ENCODE measurements at regions not wholly inside any gene's neighbourhood (a gene's known extent, or its start where the extent isn't known, plus 50 kb on each side); places are given as distances from the start of the nearest gene placed in this dataset.

GRCh38 chr6:22807818-22808217, 238.5 kb downstream of the HDGFL1 start:
- no peak overlapping the region for H3K4me3 ChIP-seq
- H3K36me3 ChIP-seq: no peaks in the 10 kb centered on the region
- H3K4me1 ChIP-seq: no peaks in the 10 kb centered on the region
- intact Hi-C loops (cut with DNase I): no loop called here
- H3K27me3 ChIP-seq: no peaks in the 10 kb centered on the region
- TF ChIP-seq CTCF (IDR thresholded peaks at IDR 0.05) (no peak), EP300 (IDR thresholded peaks at IDR 0.05) (no peak), POLR2AphosphoS5 (IDR thresholded peaks at IDR 0.05) (no peak), POLR2A (IDR thresholded peaks at IDR 0.05; ENCODE audit: low read depth) (no peak)
- WGBS: 93% methylated on average over 3 of the region's 3 CpGs
- H3K9me3 ChIP-seq: no peaks in the 10 kb centered on the region
- no peak for DNase-seq (ENCODE audit: extremely low spot score)
- no peak overlapping the region for H3K27ac ChIP-seq (replicated peaks in 1 of 4)

GRCh38 chr6:22808466-22808865, 239.1 kb downstream of the HDGFL1 start:
- 94% methylated on average over 1 of the region's 1 CpG for WGBS
- H3K4me3 ChIP-seq: no peak overlapping the region
- no peaks in the 10 kb centered on the region for H3K27me3 ChIP-seq
- DNase-seq (ENCODE audit: extremely low spot score): no peak
- no peaks in the 10 kb centered on the region for H3K36me3 ChIP-seq
- no peak overlapping the region for H3K27ac ChIP-seq (replicated peaks in 1 of 4)
- H3K4me1 ChIP-seq: no peaks in the 10 kb centered on the region
- no peak for TF ChIP-seq EP300 (IDR thresholded peaks at IDR 0.05)
- no peak for TF ChIP-seq POLR2AphosphoS5 (IDR thresholded peaks at IDR 0.05)
- intact Hi-C loops (cut with DNase I): no loop called here
- no peaks in the 10 kb centered on the region for H3K9me3 ChIP-seq

GRCh38 chr6:22809370-22809769, 240.0 kb downstream of the HDGFL1 start:
- Histone ChIP-seq H3K9me3 (no peaks in the 10 kb centered on the region), H3K4me1 (no peaks in the 10 kb centered on the region), H3K4me3 (no peak overlapping the region), H3K36me3 (no peaks in the 10 kb centered on the region), H3K27me3 (no peaks in the 10 kb centered on the region), H3K27ac (replicated peaks in 1 of 4) (no peak overlapping the region)
- WGBS: 90% methylated on average over 1 of the region's 1 CpG
- TF ChIP-seq CTCF (IDR thresholded peaks at IDR 0.05) (no peak), POLR2AphosphoS5 (IDR thresholded peaks at IDR 0.05) (no peak), POLR2A (IDR thresholded peaks at IDR 0.05; ENCODE audit: low read depth) (no peak), EP300 (IDR thresholded peaks at IDR 0.05) (no peak)
- intact Hi-C loops (cut with DNase I): no loop called here
- no peak for DNase-seq (ENCODE audit: extremely low spot score)

GRCh38 chr6:22819209-22819608, 249.8 kb downstream of the HDGFL1 start:
- intact Hi-C loops (cut with DNase I): no loop called here
- Histone ChIP-seq H3K4me3 (no peak overlapping the region), H3K36me3 (no peaks in the 10 kb centered on the region), H3K4me1 (peaks cover 0 to 4% (median 0%) of the 10 kb centered on the region in 4 donors), H3K27ac (replicated peaks in 1 of 4) (no peak overlapping the region), H3K27me3 (no peaks in the 10 kb centered on the region), H3K9me3 (peaks cover 0 to 3% (median 0%) of the 10 kb centered on the region in 4 donors)
- no CpG with 5 or more reads among the region's 1 CpG for WGBS
- TF ChIP-seq POLR2AphosphoS5 (IDR thresholded peaks at IDR 0.05): no peak
- no peak for TF ChIP-seq EP300 (IDR thresholded peaks at IDR 0.05)
- TF ChIP-seq CTCF (IDR thresholded peaks at IDR 0.05): no peak
- no peak for TF ChIP-seq POLR2A (IDR thresholded peaks at IDR 0.05; ENCODE audit: low read depth)
- DNase-seq (ENCODE audit: extremely low spot score): no peak

GRCh38 chr6:22821664-22822320, 252.4 kb downstream of the HDGFL1 start:
- intact Hi-C loops (cut with DNase I): no loop called here
- H3K4me1 ChIP-seq: peaks cover 0 to 4% (median 0%) of the 10 kb centered on the region in 4 donors
- 76% methylated on average over 3 of the region's 3 CpGs for WGBS
- no peak overlapping the region for H3K27ac ChIP-seq (replicated peaks in 1 of 4)
- H3K9me3 ChIP-seq: no peaks in the 10 kb centered on the region
- no peaks in the 10 kb centered on the region for H3K27me3 ChIP-seq
- no peak overlapping the region for H3K4me3 ChIP-seq
- TF ChIP-seq EP300 (IDR thresholded peaks at IDR 0.05) (no peak), POLR2AphosphoS5 (IDR thresholded peaks at IDR 0.05) (no peak), CTCF (IDR thresholded peaks at IDR 0.05) (no peak), POLR2A (IDR thresholded peaks at IDR 0.05; ENCODE audit: low read depth) (no peak)
- no peak for DNase-seq (ENCODE audit: extremely low spot score)
- no peaks in the 10 kb centered on the region for H3K36me3 ChIP-seq

All from esophagus muscularis mucosa (tissue), 4 donors.